ENCODE measurements at regions not wholly inside any gene's neighbourhood (a gene's known extent, or its start where the extent isn't known, plus 50 kb on each side); places are given as distances from the start of the nearest gene placed in this dataset.
"Not testable (repeated sequence)": the region's sequence is repeated elsewhere in the genome, so short reads cannot be mapped to it uniquely, and the experiment has no call there.

DNA sequence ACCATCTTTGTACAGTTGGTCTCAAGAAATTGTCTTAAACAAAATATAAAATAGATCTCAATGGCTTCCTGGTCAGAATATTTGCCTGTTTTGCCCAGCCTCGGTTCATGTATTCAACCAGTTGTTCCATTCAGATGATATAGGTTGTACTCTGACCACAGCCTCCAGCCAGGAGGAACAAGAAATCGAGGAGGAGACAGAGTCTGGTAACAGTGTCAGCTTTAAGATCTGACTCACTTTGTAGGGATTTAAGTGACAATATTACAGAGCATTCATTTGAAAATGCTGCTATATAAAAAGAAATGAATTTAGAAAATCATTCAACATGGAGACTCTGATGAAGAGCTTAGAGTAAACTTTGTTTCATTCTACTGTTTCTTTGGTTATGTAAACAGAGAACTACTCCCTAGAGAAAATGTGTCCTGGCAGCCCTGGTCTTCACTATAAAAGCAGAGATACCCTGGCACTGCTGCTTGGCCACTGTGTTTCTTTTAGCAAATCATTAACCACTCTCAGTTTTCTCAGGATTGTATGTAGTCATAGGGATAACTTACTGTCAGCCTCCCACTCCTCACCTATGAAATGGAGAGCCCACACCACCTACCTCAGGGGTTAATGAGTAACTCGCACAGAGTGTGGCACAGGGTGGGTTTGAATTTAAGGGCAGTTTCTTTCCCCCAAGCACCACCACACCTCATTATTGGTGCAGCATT lies 53.5 kb downstream of the PAGE2 start:
- DNase-seq (ENCODE audit: extremely low read depth, low read depth), result no peak

- DNase-seq (ENCODE audit: extremely low read depth, low read depth), result no peak
Measured at GRCh38 chrX:55142919-55143310, 54.1 kb downstream of the PAGE2 start.

DNA sequence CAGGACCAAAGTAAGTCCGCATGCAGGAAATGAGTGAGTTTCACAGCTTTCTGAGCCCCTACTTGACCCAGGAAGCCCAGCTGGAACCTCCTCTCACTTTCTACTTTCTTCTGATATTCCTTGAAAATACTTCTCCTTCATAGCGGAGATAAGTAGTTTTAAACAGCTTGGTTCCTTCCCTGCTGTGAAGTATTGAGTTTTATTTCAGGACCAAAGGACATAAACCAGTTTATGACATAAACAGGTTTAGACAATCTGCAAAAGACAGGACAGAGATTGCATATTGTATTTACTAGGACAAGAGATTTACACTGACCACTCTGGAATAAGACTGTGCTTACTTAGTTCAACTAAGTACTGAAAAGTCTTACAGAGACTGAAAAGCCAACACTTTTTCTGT lies 54.8 kb downstream of the PAGE2 start:
- no peak for DNase-seq (ENCODE audit: extremely low read depth, low read depth)

DNA sequence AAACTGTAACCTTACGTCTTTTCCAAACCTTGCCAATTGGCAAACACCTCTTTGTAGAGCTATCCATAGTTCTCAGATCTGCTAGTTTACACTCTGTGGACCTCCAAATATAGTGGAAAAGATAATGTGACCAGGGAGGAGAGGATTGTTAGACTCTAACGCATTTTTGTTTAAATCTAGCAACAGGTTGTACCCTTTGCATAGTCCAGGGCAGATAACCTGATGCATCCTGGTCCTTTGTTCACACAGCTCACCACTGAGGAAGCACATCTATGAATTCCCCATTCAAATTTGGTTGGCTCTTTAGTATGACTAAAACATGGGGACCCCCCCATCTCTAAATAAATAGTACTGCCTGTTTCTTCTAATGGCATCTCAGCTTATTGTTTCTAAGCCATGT lies 55.9 kb downstream of the PAGE2 start:
- DNase-seq (ENCODE audit: extremely low read depth, low read depth), result no peak

DNA sequence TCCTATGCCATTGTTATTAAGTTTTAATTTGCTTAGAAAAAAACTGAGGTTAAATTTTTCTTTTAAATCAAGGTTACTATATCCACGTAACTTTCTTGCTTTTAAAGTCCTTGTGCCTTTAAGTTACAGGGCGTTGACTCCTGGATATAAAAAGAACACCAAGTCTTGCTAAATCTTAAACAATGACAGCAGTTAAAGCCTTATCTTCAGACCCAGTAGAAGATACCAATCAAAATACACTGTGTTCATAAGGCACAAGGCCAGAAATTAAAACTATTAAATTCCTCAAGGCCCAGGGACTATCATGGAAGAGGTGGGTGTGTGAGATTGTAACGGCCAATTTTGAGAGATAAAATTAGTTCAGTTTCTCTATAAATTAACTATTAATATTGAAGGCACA lies 60.4 kb downstream of the PAGE2 start:
- DNase-seq (ENCODE audit: extremely low read depth, low read depth), result no peak

- DNase-seq (ENCODE audit: extremely low read depth, low read depth), result no peak
Measured at GRCh38 chrX:55151199-55151598, 62.4 kb downstream of the PAGE2 start.

DNA sequence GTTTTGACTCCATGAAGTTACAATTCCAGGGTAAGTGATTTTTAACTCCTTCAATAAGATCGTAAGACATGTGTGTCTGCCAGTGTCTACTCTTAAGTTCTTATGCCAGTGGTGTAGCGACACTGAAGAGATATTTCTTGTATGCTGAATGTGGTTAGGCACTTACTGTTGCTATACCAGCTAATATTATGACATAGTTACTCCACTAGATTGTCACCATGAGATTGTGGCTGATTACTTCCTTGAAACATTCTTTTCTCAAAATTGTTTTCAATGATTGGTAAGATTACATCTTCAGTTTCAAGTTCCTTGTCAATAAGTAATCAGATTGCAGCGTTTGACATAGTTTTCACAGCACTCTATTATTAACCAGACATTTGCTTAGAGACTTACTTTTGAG lies 60.6 kb upstream of the PAGE5 start:
- DNase-seq (ENCODE audit: extremely low read depth, low read depth), result no peak

GRCh38 chrX:55160685-55161552 lies 59.2 kb upstream of the PAGE5 start:
- DNase-seq (ENCODE audit: extremely low read depth, low read depth), result peak; percentile 86

- DNase-seq (ENCODE audit: extremely low read depth, low read depth), result no peak
Measured at GRCh38 chrX:55161581-55161980, 58.6 kb upstream of the PAGE5 start.

DNA sequence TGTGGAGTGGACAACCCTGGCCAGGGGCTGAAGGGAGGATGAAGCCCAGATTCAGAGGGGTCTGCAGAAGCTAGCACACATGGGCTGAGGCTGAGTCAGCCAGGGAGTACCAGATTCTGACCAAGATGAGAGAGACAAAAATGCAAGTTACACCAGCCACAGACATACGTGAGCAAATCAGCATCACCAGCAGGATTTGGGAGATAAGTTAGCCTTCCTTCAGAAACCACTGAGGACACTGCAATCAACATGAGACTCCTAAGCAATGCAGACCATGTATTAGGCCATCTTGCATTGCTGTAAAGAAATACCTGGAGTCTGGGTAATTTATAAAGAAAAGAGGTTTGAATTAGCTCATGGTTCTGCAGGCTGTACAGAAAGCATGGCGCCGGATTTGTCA lies 57.0 kb upstream of the PAGE5 start:
- no peak for DNase-seq (ENCODE audit: extremely low read depth, low read depth)

DNA sequence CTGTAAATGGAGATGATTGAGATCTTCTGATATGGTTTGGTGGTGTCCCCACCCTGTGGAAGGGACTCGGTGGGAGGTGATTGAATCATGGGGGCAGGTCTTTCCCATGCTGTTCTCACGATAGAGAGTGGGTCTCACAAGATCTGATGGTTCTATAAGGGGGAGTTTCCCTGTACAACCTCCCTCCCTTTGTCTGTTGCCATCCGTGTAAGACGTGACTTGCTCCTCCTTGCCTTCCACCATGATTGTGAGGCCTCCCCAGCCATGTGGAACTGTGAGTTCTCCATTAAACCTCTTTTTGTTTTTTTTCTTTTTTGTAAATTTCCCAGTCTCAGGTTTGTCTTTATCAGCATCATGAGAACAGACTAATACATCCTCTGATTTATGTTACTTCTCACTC lies 55.1 kb upstream of the PAGE5 start:
- not testable (repeated sequence) for DNase-seq (ENCODE audit: extremely low read depth, low read depth)

DNA sequence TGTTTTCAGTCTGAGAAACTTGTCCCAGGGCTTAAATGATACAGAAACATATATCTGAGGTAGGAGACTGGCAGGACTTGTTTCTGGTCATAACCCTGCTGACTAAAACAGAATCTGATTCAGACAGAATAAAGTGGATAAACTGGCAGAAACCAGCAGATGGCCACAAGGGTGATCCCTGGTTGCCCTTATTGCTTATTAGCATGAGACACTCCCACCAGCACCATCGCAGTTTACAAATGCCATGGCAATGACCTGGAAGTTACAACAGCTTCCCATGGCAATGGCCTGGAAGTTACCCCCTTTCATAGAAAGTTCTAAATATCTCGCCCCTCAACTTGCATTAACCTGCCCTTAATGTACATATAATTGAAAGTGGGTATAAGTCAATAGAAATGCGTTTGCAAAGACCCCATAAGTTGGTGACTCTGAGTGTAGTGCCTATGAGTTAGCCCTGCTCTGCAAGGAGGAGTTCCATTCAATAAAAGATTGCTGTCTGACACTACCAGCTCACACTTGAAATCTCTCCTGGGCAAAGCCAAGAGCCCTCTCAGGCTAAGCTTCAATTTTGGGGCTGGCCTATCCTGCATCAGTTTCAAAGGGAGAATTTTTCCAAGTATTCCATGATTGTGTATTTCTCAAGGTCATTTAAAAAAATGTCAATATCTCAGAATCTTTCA lies 52.9 kb upstream of the PAGE5 start:
- no peak for DNase-seq (ENCODE audit: extremely low read depth, low read depth)

GRCh38 chrX:55167901-55168300 lies 52.2 kb upstream of the PAGE5 start:
- DNase-seq (ENCODE audit: extremely low read depth, low read depth), result no peak

- no peak for DNase-seq (ENCODE audit: extremely low read depth, low read depth)
Measured at GRCh38 chrX:55169782-55170181, 50.4 kb upstream of the PAGE5 start.
